Retinal pigment epithelial cell (primary cell): ENCODE measurements at regions not wholly inside any gene's neighbourhood (a gene's known extent, or its start where the extent isn't known, plus 50 kb on each side); places are given as distances from the start of the nearest gene placed in this dataset.

Experiments used
- DNase-seq: peaks from one replicate; pipeline ENCODE4 v3.0.0-alpha.2; 2010; ENCODE audit warnings: low read depth
- H3K4me3 ChIP-seq: 2 replicates; pipeline ENCODE4 v1.5.1; 2011; ENCODE audit warnings: mild to moderate bottlenecking, low read length, control low read depth, moderate library complexity
- CTCF ChIP-seq: conservative IDR thresholded peaks from 2 replicates; pipeline ENCODE4 v1.5.1; 2011; ENCODE audit warnings: low read depth, low read length, control low read depth, inconsistent platforms

DNA sequence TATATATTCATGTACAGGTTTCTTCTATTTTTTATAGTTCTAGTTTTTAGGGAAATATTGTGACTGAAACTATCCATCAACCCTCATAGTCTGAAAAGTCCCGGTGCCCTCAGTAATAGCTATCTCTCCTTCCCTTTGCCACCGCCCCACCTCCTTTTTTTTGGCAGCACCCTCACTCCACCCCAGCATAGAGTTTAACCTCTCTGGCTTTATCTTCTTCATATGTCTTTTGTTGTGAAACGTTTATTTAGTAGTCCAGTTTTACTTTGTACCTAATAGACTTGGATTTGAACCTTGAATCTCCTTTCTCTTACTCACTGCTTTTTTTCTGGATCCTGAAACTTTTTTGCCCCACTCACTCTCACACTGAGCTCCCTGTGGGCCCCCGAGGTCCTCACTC is 109.5 kb downstream of the BBS10 start:
- DNase-seq = no peak
- TF ChIP-seq CTCF = no peak
- H3K4me3 ChIP-seq = no peak overlapping the region

DNA sequence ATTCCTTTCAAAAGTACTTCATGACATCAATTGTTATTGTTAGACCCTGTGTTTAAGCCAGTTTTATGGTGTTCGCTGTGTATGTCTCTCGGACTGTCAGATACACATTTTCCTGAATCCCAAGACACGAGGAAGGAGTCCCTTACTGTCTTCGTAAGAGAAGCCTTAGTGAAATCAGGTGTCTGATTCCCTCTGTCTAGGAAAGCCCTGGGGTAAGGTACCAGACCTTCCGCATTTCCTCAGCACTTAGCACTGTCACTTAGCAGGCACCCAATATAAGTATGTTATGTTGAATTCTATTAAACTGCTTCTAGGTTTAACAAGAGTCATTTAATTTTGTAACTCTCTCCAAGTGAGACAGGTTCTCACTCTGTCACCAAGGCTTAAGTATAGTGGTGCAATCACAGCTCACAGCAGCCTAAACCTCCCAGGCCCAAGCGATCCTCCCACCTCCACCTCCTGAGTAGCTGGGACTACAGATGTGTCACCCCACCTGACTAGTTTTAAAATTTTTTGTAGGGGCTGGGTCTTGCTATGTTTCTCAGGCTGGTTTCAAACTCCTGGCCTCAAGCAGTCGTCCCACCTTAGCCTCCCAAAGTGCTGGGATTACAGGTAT is 111.0 kb downstream of the BBS10 start:
- DNase-seq = no peak
- TF ChIP-seq CTCF = no peak
- H3K4me3 ChIP-seq = no peak overlapping the region

GRCh38 chr12:76236640-76237039 is 111.6 kb downstream of the BBS10 start:
- DNase-seq = no peak
- no peak overlapping the region for H3K4me3 ChIP-seq
- TF ChIP-seq CTCF = no peak

GRCh38 chr12:76234741-76235140 is 113.5 kb downstream of the BBS10 start:
- no peak for DNase-seq
- TF ChIP-seq CTCF = no peak
- no peak overlapping the region for H3K4me3 ChIP-seq

DNA sequence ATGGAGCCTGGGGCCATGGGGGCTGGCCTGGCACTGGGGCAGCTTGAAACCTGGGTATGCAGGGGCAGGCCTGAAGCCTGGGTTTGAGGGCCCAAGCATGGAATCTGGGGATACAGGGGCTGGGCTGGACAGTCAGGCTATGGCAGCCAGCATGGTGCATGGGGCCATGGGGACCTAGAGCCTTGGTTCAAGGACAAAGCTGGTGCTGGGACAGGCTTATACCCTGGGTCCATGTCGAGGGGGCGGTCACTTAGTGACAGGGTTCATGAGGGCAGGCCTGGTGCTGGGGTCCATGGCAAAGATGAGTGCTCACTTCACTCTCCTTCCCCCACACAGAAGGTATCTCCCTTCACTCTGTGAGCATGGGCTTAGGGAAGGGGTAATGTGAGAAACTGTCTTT is 116.2 kb downstream of the BBS10 start:
- no peak overlapping the region for H3K4me3 ChIP-seq
- no peak for DNase-seq
- no peak for TF ChIP-seq CTCF

GRCh38 chr12:76226956-76227355 is 121.3 kb downstream of the BBS10 start:
- no peak overlapping the region for H3K4me3 ChIP-seq
- DNase-seq = no peak
- no peak for TF ChIP-seq CTCF

DNA sequence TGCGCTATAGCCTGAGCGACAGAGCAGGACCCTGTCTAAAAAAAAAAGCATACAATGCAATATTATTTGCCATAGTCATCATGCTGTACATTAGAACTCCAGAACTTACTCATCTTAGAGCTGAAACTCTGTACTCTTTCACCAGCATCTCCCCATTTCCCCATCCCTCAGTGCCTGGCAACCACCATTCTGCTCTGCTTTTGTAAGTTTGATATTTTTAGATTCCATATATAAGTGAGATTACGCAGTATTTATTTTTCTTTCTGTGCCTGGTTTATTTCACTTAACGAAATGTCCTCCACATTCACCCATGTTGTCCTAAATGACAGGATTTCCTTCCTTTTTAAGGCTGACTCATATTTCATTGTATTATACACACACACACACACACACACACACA is 121.8 kb downstream of the BBS10 start:
- TF ChIP-seq CTCF = no peak
- H3K4me3 ChIP-seq = no peak overlapping the region
- DNase-seq = no peak
